K562 (cell line): ENCODE measurements at regions not wholly inside any gene's neighbourhood (a gene's known extent, or its start where the extent isn't known, plus 50 kb on each side); places are given as distances from the start of the nearest gene placed in this dataset.

Experiments used
- ATAC-seq: fragments of 200-7000 bp; cut with Tn5 transposase; 3 replicates; pipeline ENCODE4 v1.9.1; 2020; ENCODE audit warnings: moderate library complexity
- BruUV-seq: library from RNA; stranded (reverse); fragments of 400-500 nt; replicated peaks from 2 replicates; lab custom pipeline; 2021; lab: Mats Ljungman, UMichigan
- CTCF ChIA-PET: fragments of 300-600 bp; formaldehyde crosslinking; extraction: SDS; loops from one replicate; lab custom pipeline; 2021; ENCODE audit warnings: low intra/inter-chr PET ratio; lab: Yijun Ruan, JAX
- POLR2A ChIA-PET: fragments of 300-600, 350-650 bp; sonication (Branson Sonifier 250); formaldehyde crosslinking; extraction: SDS; loops from one replicate; lab custom pipeline; 2021; ENCODE audit warnings: antibody characterized with exemption, inconsistent platforms; lab: Yijun Ruan, JAX
- DNase-seq, 4 experiments: peaks; one replicate each; pipeline versions ENCODE4 v3.0.0 to v3.0.0-alpha.2; 2011 to 2018; ENCODE audit warnings: low spot score in 3 of 4, mixed read lengths in 3 of 4; ENCODE audit errors: extremely low read depth in 1 of 4
- FAIRE-seq: peaks from 2 replicates; lab custom pipeline; 2011; peaks lifted over from hg19 to GRCh38; lab: Jason Lieb, UNC
- H2AFZ ChIP-seq: 2 replicates; pipeline ENCODE4 v1.6.0; 2011; ENCODE audit warnings: low read depth, low read length, control low read depth, inconsistent platforms
- H3K27ac ChIP-seq: fragments of 200-600 bp; 3 replicates; pipeline ENCODE4 v1.8.0; 2011; ENCODE audit warnings: low read depth, mild to moderate bottlenecking, control low read depth, inconsistent platforms, low read length, moderate library complexity, mixed read lengths; ENCODE audit errors: extremely low read depth
- H3K27me3 ChIP-seq, 2 experiments: fragments of 300-600 bp in 1 of 2; 2 replicates in 1 of 2; 3 replicates in 1 of 2; pipeline versions ENCODE4 v1.6.0 to v1.8.0; 2011; ENCODE audit warnings: inconsistent platforms in 2 of 2, low read length in 2 of 2, mild to moderate bottlenecking in 1 of 2, mixed read lengths in 1 of 2, moderate library complexity in 1 of 2; ENCODE audit not compliant: control insufficient read depth in 2 of 2, insufficient read depth in 2 of 2
- H3K36me3 ChIP-seq: fragments of 300-600 bp; 3 replicates; pipeline ENCODE4 v1.8.0; 2011; ENCODE audit warnings: mild to moderate bottlenecking, low read length, inconsistent platforms; ENCODE audit not compliant: control insufficient read depth, insufficient read depth
- H3K4me1 ChIP-seq, 2 experiments: fragments of 200-600 bp in 1 of 2; replicated peaks in 1 of 2; 2 replicates in 1 of 2; 3 replicates in 1 of 2; pipeline versions ENCODE4 v1.5.1 to v1.8.0; 2011; ENCODE audit warnings: inconsistent platforms in 2 of 2, low read length in 2 of 2, mild to moderate bottlenecking in 1 of 2, mixed read lengths in 1 of 2, moderate library complexity in 1 of 2; ENCODE audit not compliant: control insufficient read depth in 2 of 2, insufficient read depth in 2 of 2
- H3K4me2 ChIP-seq: 2 replicates; pipeline ENCODE4 v1.6.1; 2011; ENCODE audit warnings: low read length, control low read depth, inconsistent platforms, mixed read lengths; ENCODE audit not compliant: insufficient read depth
- H3K4me3 ChIP-seq: fragments of 200-600 bp; sonication (generic), shearing (Covaris generic); 2 replicates; pipeline ENCODE4 v1.5.1; 2016; ENCODE audit warnings: control low read depth, inconsistent platforms
- H3K79me2 ChIP-seq: fragments of 200-600 bp; 3 replicates; pipeline ENCODE4 v1.8.0; 2011; ENCODE audit warnings: low read length, inconsistent platforms; ENCODE audit not compliant: control insufficient read depth, insufficient read depth
- H3K9ac ChIP-seq, 2 experiments: 2 replicates each; pipeline versions ENCODE4 v1.6.0 to v1.6.1; 2011; ENCODE audit warnings: low read depth in 2 of 2, low read length in 2 of 2, control low read depth in 1 of 2, inconsistent platforms in 1 of 2, mild to moderate bottlenecking in 1 of 2, mixed read lengths in 1 of 2; ENCODE audit not compliant: insufficient read depth in 1 of 2
- H3K9me1 ChIP-seq: one replicate; pipeline ENCODE4 v1.6.0; 2011; ENCODE audit warnings: inconsistent platforms, mild to moderate bottlenecking, low read length, moderate library complexity; ENCODE audit not compliant: control insufficient read depth, insufficient read depth
- H3K9me3 ChIP-seq: replicated peaks from 2 replicates; pipeline ENCODE4 v1.5.1; 2011; ENCODE audit warnings: low read depth, low read length, inconsistent platforms; ENCODE audit not compliant: control insufficient read depth, insufficient read depth
- H4K20me1 ChIP-seq: replicated peaks from 2 replicates; pipeline ENCODE4 v1.6.1; 2011; ENCODE audit warnings: low read length, inconsistent platforms, mixed read lengths; ENCODE audit not compliant: control insufficient read depth, insufficient read depth
- BCL6 ChIP-seq: fragments of 250-450 bp; sonication (Bioruptor Pico); IDR thresholded peaks from 2 replicates; pipeline ENCODE4 v1.4.0; 2020
- IRF2 ChIP-seq: sonication (generic); formaldehyde crosslinking; IDR thresholded peaks from 2 replicates; pipeline ENCODE4 v1.8.1; 2022; ENCODE audit warnings: mild to moderate bottlenecking, missing genetic modification reagents
- NFYB ChIP-seq: IDR thresholded peaks from 2 replicates; pipeline ENCODE4 v1.6.1; 2011; ENCODE audit warnings: mild to moderate bottlenecking, moderate library complexity; ENCODE audit not compliant: insufficient read length; ENCODE audit errors: extremely low read depth
- SETDB1 ChIP-seq: IDR thresholded peaks from one replicate; pipeline ENCODE4 v1.6.1; 2012; ENCODE audit warnings: low read length, control low read depth, inconsistent platforms
- SIRT6 ChIP-seq: IDR thresholded peaks from one replicate; pipeline ENCODE4 v1.6.1; 2012; ENCODE audit warnings: low read depth, mild to moderate bottlenecking, control low read depth, inconsistent platforms, low read length, moderate library complexity
- ZNF408 ChIP-seq: fragments of 250-450 bp; sonication (Bioruptor Pico); IDR thresholded peaks from 2 replicates; pipeline ENCODE4 v1.4.0; 2020; ENCODE audit warnings: low read depth, mild to moderate bottlenecking, moderate library complexity
- ZNF551 ChIP-seq: fragments of 250-450 bp; sonication (Bioruptor Pico); IDR thresholded peaks from 2 replicates; pipeline ENCODE4 v1.5.0; 2021; ENCODE audit warnings: mild to moderate bottlenecking, moderate library complexity
- WGBS: fragments of 100-300 bp; shearing (Covaris generic); methylation state at CpG from one replicate; pipeline ENCODE4 v1.1.6; 2016; ENCODE audit warnings: low coverage, mixed read lengths; ENCODE audit not compliant: insufficient coverage; ENCODE audit errors: missing lambda C conversion rate; 5-methylcytosine and 5-hydroxymethylcytosine counted together
- in situ Hi-C: fragments of 300-500 bp; cut with MboI; formaldehyde crosslinking; loops from 4 replicates; pipeline ENCODE4 v1.15.0; 2018; ENCODE audit warnings: inconsistent platforms, mixed read lengths
- intact Hi-C: fragments of 100-400 bp; cut with micrococcal nuclease; formaldehyde crosslinking; loops from 2 replicates; pipeline ENCODE4 v1.14.2; 2022
- TF ChIP-seq, protein P1 (sequence below): sonication (generic); formaldehyde crosslinking; IDR thresholded peaks from 2 replicates; pipeline ENCODE4 v1.5.0; 2020; ENCODE audit warnings: missing genetic modification reagents
- TF ChIP-seq, protein P2 (sequence below): sonication (generic); formaldehyde crosslinking; IDR thresholded peaks from 2 replicates; pipeline ENCODE4 v1.8.0; 2022; ENCODE audit warnings: missing genetic modification reagents, mild to moderate bottlenecking, borderline replicate concordance

DNA sequence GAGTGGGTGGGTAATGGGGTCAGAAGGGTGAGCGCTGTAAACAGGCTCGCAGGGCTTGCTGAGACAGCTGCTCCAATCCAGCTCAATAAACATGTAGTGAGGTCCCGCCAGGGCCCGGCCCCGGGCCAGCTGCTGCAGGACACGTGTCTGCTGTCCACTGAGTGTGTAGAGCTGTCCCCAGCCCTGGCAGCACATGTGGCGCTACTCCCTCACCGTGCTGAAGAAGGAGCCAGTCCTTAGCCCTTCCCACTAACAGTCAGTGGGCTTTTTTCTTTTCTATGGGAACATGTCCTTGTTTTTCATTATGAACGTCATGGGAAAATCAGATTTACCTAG is 78.9 kb upstream of the C1orf174 start (continued):
- TF ChIP-seq, protein P1, sequence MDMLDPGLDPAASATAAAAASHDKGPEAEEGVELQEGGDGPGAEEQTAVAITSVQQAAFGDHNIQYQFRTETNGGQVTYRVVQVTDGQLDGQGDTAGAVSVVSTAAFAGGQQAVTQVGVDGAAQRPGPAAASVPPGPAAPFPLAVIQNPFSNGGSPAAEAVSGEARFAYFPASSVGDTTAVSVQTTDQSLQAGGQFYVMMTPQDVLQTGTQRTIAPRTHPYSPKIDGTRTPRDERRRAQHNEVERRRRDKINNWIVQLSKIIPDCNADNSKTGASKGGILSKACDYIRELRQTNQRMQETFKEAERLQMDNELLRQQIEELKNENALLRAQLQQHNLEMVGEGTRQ (CRISPR knock-in tag): no peak
- TF ChIP-seq SIRT6: no peak

DNA sequence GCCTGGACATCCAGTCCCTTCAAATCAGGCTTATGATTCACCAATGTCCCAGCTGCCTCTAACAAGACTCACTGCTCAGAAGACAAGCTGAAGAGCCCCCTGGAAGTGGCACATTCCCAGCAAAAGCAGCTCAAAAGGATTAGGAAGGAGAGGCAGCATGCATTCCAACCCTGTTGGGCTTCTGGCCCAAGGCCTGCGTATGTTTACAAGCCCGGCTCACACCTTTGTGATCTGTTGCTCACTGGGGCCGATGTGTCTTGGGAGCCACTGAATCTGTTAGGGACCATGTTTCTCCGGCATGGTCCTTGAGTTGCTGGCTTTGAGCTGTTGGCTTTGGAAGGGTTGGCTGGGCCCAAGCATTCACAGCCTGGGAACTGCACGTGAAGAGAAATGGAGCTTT is 81.2 kb upstream of the C1orf174 start:
- no peak overlapping the region for H3K4me3 ChIP-seq
- TF ChIP-seq ZNF551 (CRISPR knock-in tag): no peak
- no peak for TF ChIP-seq SETDB1
- no peak for TF ChIP-seq NFYB
- TF ChIP-seq, protein P2, sequence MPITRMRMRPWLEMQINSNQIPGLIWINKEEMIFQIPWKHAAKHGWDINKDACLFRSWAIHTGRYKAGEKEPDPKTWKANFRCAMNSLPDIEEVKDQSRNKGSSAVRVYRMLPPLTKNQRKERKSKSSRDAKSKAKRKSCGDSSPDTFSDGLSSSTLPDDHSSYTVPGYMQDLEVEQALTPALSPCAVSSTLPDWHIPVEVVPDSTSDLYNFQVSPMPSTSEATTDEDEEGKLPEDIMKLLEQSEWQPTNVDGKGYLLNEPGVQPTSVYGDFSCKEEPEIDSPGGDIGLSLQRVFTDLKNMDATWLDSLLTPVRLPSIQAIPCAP: no peak
- TF ChIP-seq IRF2 (CRISPR knock-in tag): no peak
- no peak for TF ChIP-seq BCL6 (CRISPR knock-in tag)
- TF ChIP-seq ZNF408 (CRISPR knock-in tag): no peak
- H3K27ac ChIP-seq: no peak overlapping the region
- peak; percentile 23 for FAIRE-seq
- H3K4me1 ChIP-seq: peaks cover 0 to 28% of the 10 kb centered on the region in 2 experiments; a peak in 3 of 5 replicates
- peaks cover 4% of the 10 kb centered on the region for H3K9me1 ChIP-seq
- in situ Hi-C loops (no loop called here), intact Hi-C loops (no loop called here)
- CTCF ChIA-PET: no interaction called here
- no peak for DNase-seq
- H4K20me1 ChIP-seq: no peaks in the 10 kb centered on the region; the same call in 1 of the 2 replicates
- no peak for ATAC-seq
- H3K36me3 ChIP-seq: peaks cover 6% of the 10 kb centered on the region; the same call in 2 of the 3 replicates
- BruUV-seq: no TSS peak
- H3K9me3 ChIP-seq: no peaks in the 10 kb centered on the region
- no peak overlapping the region for H3K9ac ChIP-seq
- peaks cover 23% of the 10 kb centered on the region for H3K79me2 ChIP-seq
- POLR2A ChIA-PET: interaction anchor here (0.7 kb wide), 1 partner anchor 36 kb away, joined by 4 read pairs; no protein-coding TSS in a partner anchor
- H3K4me2 ChIP-seq: no peak overlapping the region
- H2AFZ ChIP-seq: no peak overlapping the region
- peaks cover 3 to 38% of the 10 kb centered on the region in 2 experiments for H3K27me3 ChIP-seq
- 23% methylated on average over 4 of the region's 5 CpGs for WGBS
